ENCODE measurements at regions not wholly inside any gene's neighbourhood (a gene's known extent, or its start where the extent isn't known, plus 50 kb on each side); places are given as distances from the start of the nearest gene placed in this dataset.

DNA sequence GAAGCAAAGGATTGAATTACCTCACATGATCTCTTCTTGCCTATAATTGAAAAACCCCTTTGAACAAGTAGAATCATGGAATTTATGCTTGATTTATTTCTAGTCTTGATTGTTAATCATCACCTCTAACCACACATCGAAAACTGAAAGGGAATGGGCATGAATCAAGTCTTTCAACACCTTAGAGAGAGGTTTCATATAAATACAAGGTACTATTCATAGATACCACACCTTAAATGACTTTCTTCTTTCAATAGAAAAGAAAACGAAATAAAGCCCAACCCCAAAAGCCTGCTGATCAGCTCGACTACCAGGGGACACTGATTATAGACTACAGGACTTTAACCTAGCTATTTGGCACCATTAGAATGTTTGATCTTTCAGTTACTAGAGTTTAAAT is 128.6 kb upstream of the PTPRZ1 start:
- H3K4me3 ChIP-seq: no peak overlapping the region
- no peaks in the 10 kb centered on the region for H3K27me3 Mint-ChIP-seq (ENCODE audit: insufficient read depth, low read depth)
- H3K27me3 ChIP-seq: no peaks in the 10 kb centered on the region
- H3K36me3 ChIP-seq: no peaks in the 10 kb centered on the region
- H3K4me3 Mint-ChIP-seq: no peak overlapping the region
- no peaks in the 10 kb centered on the region for H3K9me3 Mint-ChIP-seq
- H2AFZ ChIP-seq (replicated peaks): no peak overlapping the region
- TF ChIP-seq, protein P1, sequence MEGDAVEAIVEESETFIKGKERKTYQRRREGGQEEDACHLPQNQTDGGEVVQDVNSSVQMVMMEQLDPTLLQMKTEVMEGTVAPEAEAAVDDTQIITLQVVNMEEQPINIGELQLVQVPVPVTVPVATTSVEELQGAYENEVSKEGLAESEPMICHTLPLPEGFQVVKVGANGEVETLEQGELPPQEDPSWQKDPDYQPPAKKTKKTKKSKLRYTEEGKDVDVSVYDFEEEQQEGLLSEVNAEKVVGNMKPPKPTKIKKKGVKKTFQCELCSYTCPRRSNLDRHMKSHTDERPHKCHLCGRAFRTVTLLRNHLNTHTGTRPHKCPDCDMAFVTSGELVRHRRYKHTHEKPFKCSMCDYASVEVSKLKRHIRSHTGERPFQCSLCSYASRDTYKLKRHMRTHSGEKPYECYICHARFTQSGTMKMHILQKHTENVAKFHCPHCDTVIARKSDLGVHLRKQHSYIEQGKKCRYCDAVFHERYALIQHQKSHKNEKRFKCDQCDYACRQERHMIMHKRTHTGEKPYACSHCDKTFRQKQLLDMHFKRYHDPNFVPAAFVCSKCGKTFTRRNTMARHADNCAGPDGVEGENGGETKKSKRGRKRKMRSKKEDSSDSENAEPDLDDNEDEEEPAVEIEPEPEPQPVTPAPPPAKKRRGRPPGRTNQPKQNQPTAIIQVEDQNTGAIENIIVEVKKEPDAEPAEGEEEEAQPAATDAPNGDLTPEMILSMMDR (IDR thresholded peaks at IDR 0.05): no peak
- TF ChIP-seq EZH2phosphoT487 (IDR thresholded peaks at IDR 0.05) (no peak), EZH2 (IDR thresholded peaks at IDR 0.05) (no peak)
- no peak overlapping the region for H3K4me2 ChIP-seq
- no peaks in the 10 kb centered on the region for H3K79me2 ChIP-seq (ENCODE audit: low read depth)
- H3K4me1 ChIP-seq: peaks cover 23% of the 10 kb centered on the region
- no peaks in the 10 kb centered on the region for H3K36me3 Mint-ChIP-seq
- H3K27ac ChIP-seq: no peak overlapping the region
- H3F3A ChIP-seq (ENCODE audit: low read depth): peaks cover 9% of the 10 kb centered on the region
- H4K20me1 ChIP-seq (ENCODE audit: low read depth): no peaks in the 10 kb centered on the region
- H3K9ac ChIP-seq: no peak overlapping the region
- H3K9me3 ChIP-seq (ENCODE audit: low read depth): no peaks in the 10 kb centered on the region
- DNase-seq (ENCODE audit: low spot score): no peak
- H3K27ac Mint-ChIP-seq: no peak overlapping the region
- peaks cover 13% of the 10 kb centered on the region for H3K4me1 Mint-ChIP-seq

DNA sequence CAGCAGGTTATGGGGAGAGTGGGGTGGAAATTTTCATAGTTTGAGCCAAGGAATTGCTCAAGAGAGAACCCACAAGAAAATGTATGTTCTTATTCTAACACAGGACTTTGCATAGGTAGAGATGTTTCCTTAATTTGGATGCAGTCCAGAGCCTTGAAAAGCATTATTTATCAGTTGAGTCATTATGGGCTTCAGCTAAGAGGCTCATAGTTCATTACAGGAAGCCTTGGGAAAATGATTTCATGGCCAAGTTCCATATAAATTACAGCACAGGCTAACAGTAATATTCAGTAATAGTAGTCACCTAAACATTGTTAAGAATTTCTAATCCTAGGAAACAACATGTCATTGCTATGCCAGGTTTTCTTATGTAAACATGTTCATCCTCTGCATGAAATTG is 131.1 kb upstream of the PTPRZ1 start:
- Histone ChIP-seq H3K36me3 (no peaks in the 10 kb centered on the region), H3K4me1 (peaks cover 20% of the 10 kb centered on the region), H3F3A (ENCODE audit: low read depth) (peaks cover 13% of the 10 kb centered on the region), H4K20me1 (ENCODE audit: low read depth) (no peaks in the 10 kb centered on the region), H3K9me3 (ENCODE audit: low read depth) (no peaks in the 10 kb centered on the region), H3K9ac (no peak overlapping the region), H2AFZ (replicated peaks) (no peak overlapping the region), H3K79me2 (ENCODE audit: low read depth) (no peaks in the 10 kb centered on the region), H3K4me3 (no peak overlapping the region), H3K27me3 (no peaks in the 10 kb centered on the region), H3K4me2 (no peak overlapping the region), H3K27ac (no peak overlapping the region)
- no peak for DNase-seq (ENCODE audit: low spot score)
- TF ChIP-seq EZH2 (IDR thresholded peaks at IDR 0.05) (no peak), EZH2phosphoT487 (IDR thresholded peaks at IDR 0.05) (no peak)
- TF ChIP-seq, protein P1 (IDR thresholded peaks at IDR 0.05): no peak
- no peak overlapping the region for H3K27ac Mint-ChIP-seq
- no peaks in the 10 kb centered on the region for H3K36me3 Mint-ChIP-seq
- H3K9me3 Mint-ChIP-seq: no peaks in the 10 kb centered on the region
- H3K27me3 Mint-ChIP-seq (ENCODE audit: insufficient read depth, low read depth): peaks cover 2% of the 10 kb centered on the region
- H3K4me3 Mint-ChIP-seq: no peak overlapping the region
- H3K4me1 Mint-ChIP-seq: peaks cover 12% of the 10 kb centered on the region

DNA sequence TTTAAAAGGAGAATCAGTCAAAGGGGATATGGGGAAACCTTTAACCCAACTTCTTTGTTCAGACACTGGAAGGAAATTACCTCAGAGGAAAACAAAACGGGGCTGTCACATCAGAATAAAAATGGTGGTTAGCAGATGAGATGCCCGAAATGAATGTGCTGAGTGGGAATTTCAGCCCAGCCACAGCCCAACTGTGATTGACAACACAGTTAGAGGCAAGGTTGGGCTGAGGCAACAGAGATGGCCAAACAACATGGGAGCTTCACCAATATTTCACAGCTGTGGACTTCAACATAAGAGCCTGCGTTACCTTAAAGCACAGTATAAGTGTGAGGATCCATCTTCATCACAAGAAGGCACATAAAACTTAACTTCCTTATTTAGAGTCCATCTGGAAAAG is 133.5 kb upstream of the PTPRZ1 start:
- H3F3A ChIP-seq (ENCODE audit: low read depth): peaks cover 13% of the 10 kb centered on the region
- no peaks in the 10 kb centered on the region for H3K79me2 ChIP-seq (ENCODE audit: low read depth)
- no peaks in the 10 kb centered on the region for H3K9me3 ChIP-seq (ENCODE audit: low read depth)
- H3K4me1 ChIP-seq: peaks cover 20% of the 10 kb centered on the region
- no peaks in the 10 kb centered on the region for H3K9me3 Mint-ChIP-seq
- no peak overlapping the region for H3K9ac ChIP-seq
- no peaks in the 10 kb centered on the region for H3K27me3 ChIP-seq
- DNase-seq (ENCODE audit: low spot score): peak; percentile 67
- peaks cover 2% of the 10 kb centered on the region for H3K27me3 Mint-ChIP-seq (ENCODE audit: insufficient read depth, low read depth)
- no peaks in the 10 kb centered on the region for H4K20me1 ChIP-seq (ENCODE audit: low read depth)
- no peaks in the 10 kb centered on the region for H3K36me3 ChIP-seq
- H3K4me1 Mint-ChIP-seq: peaks cover 9% of the 10 kb centered on the region
- H3K27ac Mint-ChIP-seq: peak overlapping the region; percentile 6
- peak overlapping the region; percentile 44 for H3K4me2 ChIP-seq
- H2AFZ ChIP-seq (replicated peaks): peak overlapping the region; percentile 64
- no peaks in the 10 kb centered on the region for H3K36me3 Mint-ChIP-seq
- H3K27ac ChIP-seq: peak overlapping the region; percentile 69
- no peak for TF ChIP-seq EZH2 (IDR thresholded peaks at IDR 0.05)
- H3K4me3 Mint-ChIP-seq: no peak overlapping the region
- H3K4me3 ChIP-seq: no peak overlapping the region

DNA sequence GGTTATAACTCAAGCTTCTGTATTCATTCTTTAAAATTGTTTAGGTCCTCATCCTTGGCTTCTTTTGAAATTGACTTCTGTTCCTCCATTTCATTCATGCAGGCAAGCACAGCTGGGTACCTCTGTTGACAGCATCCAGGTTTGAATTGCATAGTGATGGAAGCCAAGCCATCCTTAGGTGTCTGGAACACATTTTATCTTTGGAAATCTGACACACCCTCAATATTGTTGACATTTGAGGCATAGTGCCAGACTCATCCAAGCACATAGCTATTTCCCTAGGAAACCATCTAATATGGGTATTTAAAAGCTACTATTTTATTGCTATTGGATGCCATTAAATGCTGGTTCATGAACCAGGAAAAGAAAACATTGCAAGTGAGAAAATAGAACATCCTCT is 142.1 kb upstream of the PTPRZ1 start:
- Histone ChIP-seq H3K9me3 (ENCODE audit: low read depth) (peaks cover 17% of the 10 kb centered on the region), H2AFZ (replicated peaks) (no peak overlapping the region), H3K79me2 (ENCODE audit: low read depth) (no peaks in the 10 kb centered on the region), H3K27me3 (no peaks in the 10 kb centered on the region), H3F3A (ENCODE audit: low read depth) (no peaks in the 10 kb centered on the region), H3K9ac (no peak overlapping the region), H4K20me1 (ENCODE audit: low read depth) (no peaks in the 10 kb centered on the region), H3K4me1 (no peaks in the 10 kb centered on the region), H3K4me3 (no peak overlapping the region), H3K4me2 (no peak overlapping the region), H3K36me3 (no peaks in the 10 kb centered on the region), H3K27ac (no peak overlapping the region)
- no peak for DNase-seq (ENCODE audit: low spot score)
- peaks cover 32% of the 10 kb centered on the region for H3K9me3 Mint-ChIP-seq
- no peaks in the 10 kb centered on the region for H3K4me1 Mint-ChIP-seq
- no peak overlapping the region for H3K4me3 Mint-ChIP-seq
- TF ChIP-seq EZH2phosphoT487 (IDR thresholded peaks at IDR 0.05): no peak
- no peak for TF ChIP-seq EZH2 (IDR thresholded peaks at IDR 0.05)
- TF ChIP-seq, protein P1 (IDR thresholded peaks at IDR 0.05): no peak
- H3K27me3 Mint-ChIP-seq (ENCODE audit: insufficient read depth, low read depth): peaks cover 4% of the 10 kb centered on the region
- peaks cover 4% of the 10 kb centered on the region for H3K36me3 Mint-ChIP-seq
- H3K27ac Mint-ChIP-seq: no peak overlapping the region

All from neural progenitor cell (in vitro differentiated cells).